Cardiac fibroblast (primary cell): ENCODE measurements at regions not wholly inside any gene's neighbourhood (a gene's known extent, or its start where the extent isn't known, plus 50 kb on each side); places are given as distances from the start of the nearest gene placed in this dataset.
A peak's percentile ranks its signal among the peaks of the same experiment; 100 is the strongest.

Source experiments
- DNase-seq, 2 donors: peaks; one replicate each; pipeline versions ENCODE4 v3.0.0 to v3.0.0-alpha.2; 2010; ENCODE audit warnings: low read depth in 2 of 2
- H3K4me3 ChIP-seq, 2 donors: replicated peaks in 1 of 2; 1 replicate in 1 of 2; 2 replicates in 1 of 2; pipeline ENCODE4 v1.5.1; 2011; ENCODE audit warnings: low read depth in 2 of 2, low read length in 2 of 2, mild to moderate bottlenecking in 2 of 2, moderate library complexity in 1 of 2
- TF ChIP-seq, protein P1 (sequence below): IDR thresholded peaks from one replicate; pipeline ENCODE4 v1.5.1; 2011; ENCODE audit warnings: low read depth, mild to moderate bottlenecking, low read length, inconsistent platforms

DNA sequence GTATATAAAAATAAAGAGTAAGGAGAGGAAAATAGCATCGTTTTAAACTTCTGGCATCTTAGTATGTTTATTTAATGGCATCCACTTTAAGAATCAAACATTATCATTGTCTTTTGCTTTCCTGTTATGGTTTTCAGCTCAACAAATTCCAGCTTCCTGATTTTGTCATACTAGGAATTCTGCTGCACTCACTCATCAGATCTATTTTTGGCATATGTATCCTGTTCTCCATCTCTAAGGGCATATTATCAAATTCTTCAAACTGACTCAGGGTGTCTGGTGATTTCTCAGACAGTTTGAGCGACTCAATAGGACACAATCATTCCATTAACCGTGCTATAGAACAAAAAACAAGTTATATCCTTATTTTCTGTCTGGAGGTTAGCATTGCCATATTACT is 248.5 kb upstream of the DIAPH2 start:
- no peak overlapping the region for H3K4me3 ChIP-seq
- TF ChIP-seq, protein P1, sequence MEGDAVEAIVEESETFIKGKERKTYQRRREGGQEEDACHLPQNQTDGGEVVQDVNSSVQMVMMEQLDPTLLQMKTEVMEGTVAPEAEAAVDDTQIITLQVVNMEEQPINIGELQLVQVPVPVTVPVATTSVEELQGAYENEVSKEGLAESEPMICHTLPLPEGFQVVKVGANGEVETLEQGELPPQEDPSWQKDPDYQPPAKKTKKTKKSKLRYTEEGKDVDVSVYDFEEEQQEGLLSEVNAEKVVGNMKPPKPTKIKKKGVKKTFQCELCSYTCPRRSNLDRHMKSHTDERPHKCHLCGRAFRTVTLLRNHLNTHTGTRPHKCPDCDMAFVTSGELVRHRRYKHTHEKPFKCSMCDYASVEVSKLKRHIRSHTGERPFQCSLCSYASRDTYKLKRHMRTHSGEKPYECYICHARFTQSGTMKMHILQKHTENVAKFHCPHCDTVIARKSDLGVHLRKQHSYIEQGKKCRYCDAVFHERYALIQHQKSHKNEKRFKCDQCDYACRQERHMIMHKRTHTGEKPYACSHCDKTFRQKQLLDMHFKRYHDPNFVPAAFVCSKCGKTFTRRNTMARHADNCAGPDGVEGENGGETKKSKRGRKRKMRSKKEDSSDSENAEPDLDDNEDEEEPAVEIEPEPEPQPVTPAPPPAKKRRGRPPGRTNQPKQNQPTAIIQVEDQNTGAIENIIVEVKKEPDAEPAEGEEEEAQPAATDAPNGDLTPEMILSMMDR, result no peak
- DNase-seq, result peak; percentile 58 to 83

DNA sequence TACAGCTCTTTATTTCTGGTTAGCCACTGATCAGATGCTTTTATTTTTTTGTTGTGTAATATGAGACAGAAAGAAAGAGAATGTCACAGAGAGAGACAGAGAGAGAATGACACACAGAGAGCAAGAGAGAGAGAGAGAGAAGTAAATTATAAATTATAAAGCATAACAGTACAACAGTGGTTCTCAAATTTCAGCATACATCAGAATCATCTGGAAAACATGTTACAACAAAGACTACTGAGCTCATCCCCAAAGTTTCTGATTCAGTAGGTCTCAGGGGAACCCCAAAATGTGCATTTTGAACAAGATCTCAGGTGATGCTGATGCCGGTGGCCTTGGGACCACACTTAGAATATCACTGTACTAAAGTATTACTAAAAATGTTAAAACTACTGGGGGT is 245.8 kb upstream of the DIAPH2 start:
- H3K4me3 ChIP-seq, result no peak overlapping the region
- peak in 1 of 2 donors; percentile 29 for DNase-seq
- TF ChIP-seq, protein P1, result no peak

DNA sequence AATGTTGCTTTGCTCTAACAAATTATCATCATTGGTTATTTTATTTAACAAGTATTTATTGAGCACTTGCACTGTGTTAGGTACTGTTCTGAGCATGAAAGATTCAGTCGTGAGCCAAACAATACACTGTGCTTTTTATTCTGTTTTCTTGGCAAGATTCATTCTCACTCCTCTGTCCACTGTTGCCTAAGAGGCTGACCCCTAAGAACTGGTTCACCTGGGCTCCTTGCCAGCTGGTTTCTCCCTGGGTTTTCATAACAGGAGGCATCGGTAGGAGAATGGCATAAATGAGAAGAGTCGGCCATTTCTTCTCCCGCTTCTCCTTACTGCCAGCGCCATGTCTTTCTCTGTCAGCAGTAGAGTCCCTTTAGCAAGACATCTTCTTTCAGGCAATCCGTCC is 243.7 kb upstream of the DIAPH2 start:
- DNase-seq, result peak; percentile 38 to 65
- no peak overlapping the region for H3K4me3 ChIP-seq
- TF ChIP-seq, protein P1, result no peak

DNA sequence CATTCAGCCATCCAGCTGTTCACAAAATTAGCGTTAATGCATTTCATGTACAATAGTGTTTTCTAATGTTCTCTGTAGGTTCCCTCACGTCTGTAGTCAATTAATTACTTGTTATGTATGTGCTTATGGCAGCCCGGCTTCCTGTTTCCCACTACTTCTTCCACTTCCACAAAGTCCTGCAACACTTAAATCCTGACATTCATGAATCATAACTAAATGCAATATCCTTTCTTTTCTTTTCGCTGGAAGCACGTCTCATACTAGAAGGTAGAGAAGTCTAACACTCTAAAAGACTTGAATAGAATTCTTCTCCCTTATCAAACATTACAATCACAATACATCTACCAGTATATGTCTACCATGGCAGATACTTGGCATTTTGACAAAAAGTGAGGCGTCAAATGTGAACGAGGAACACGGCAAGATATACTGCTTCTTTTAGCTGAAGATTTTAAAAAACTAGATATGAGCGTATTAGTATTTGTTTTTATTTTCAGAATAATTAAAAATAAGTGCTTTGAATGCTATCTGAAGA is 239.0 kb upstream of the DIAPH2 start:
- DNase-seq, result no peak
- TF ChIP-seq, protein P1, result no peak
- no peak overlapping the region for H3K4me3 ChIP-seq

DNA sequence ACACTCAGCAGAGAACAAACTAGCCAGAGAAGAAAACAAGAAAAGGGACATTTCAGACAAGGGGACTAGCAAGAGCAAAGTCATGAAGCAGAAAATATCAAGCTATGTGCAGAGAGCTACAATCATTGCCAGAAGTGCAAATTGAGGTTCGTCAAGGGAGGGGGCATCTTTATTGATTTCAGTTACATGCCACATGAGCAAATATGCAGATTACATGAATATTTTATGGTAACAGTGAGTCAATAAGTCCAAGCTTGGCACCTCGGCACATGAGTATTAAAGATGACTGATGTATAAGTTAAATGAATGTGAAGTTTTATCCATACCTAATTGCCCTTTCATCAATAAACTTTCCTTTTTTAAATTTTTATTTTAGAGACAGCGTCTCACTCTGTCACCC is 238.1 kb upstream of the DIAPH2 start:
- TF ChIP-seq, protein P1, result no peak
- no peak for DNase-seq
- H3K4me3 ChIP-seq, result no peak overlapping the region

DNA sequence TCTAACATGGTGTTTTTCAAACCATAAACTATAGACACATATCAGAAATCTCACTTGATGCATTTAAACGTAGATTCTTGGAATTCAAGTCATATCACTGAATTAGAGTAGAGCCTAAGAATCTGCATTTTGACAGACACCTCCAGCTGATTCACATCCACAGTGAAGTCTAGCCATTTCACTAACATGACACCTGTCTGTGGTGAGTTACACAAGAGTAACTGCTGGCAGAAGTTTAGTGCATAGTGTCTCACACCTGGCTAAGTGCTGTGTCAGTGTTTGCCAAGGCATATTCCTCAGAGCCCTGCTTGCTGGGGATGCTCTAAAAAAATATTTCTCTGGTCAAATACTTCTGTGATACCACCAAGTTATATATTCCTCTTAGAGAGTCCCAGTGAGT is 237.5 kb upstream of the DIAPH2 start:
- DNase-seq, result no peak
- TF ChIP-seq, protein P1, result no peak
- no peak overlapping the region for H3K4me3 ChIP-seq

DNA sequence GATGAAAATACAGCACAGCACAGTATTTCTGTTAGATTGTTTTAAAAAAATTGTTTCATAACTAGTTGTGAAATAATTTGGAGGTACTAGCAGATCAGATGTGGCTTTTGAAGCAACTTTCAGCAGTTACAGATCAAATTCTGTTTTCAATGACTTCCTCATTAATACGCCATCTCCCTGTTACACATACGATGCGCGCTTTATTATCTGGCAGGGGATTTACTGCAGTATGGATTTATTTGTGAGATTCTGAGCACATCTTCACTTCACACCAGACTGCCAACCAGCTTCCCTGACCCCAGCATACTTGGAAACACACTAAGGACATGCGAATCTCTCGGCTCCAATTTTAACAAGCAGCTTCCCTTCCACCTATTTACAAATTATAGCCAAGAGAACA is 235.5 kb upstream of the DIAPH2 start:
- no peak for DNase-seq
- TF ChIP-seq, protein P1, result no peak
- H3K4me3 ChIP-seq, result no peak overlapping the region
